ENCODE measurements at regions not wholly inside any gene's neighbourhood (a gene's known extent, or its start where the extent isn't known, plus 50 kb on each side); places are given as distances from the start of the nearest gene placed in this dataset.

DNA sequence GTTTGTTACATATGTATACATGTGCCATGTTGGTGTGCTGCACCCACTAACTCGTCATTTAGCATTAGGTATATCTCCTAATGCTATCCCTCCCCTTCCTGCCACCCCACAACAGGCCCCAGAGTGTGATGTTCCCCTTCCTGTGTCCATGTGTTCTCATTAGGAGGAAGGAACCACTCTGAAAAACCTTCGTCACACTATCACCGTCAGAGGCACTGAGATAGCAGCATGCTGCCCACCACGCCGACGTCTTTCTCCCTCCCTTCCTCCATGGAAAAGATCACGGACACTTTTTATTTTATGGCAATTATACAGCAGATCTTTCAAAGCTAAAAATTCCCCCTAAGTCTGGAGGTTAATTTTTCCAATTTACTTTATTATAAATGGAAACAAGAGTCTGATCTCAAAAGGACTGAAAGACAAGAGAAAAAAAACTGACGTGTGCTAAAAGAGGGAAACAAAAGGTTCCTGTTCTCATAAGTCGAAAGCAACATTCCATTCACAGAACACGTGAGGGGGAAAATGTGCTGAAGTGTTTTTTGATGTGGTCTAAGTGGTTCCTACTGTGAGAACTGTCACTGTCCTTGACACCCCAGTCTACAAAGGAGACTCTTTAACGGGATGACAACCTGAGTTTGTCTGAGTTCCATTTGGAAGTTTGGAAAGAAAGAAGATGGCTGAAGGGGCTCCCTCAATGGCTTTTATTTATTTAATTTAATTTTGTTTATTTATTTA lies 339.7 kb upstream of the IRX2 start:
- Histone ChIP-seq H3K4ac (replicated peaks; ENCODE audit: insufficient read length, low read depth, low read length) (no peak overlapping the region), H2AK5ac (ENCODE audit: low read depth, low read length) (no peak overlapping the region), H4K91ac (replicated peaks; ENCODE audit: insufficient read length, low read length) (no peak overlapping the region), H3K4me2 (ENCODE audit: insufficient read depth in 1 of 2, low read depth in 2 of 2, low read length in 2 of 2) (no peak overlapping the region), H2BK120ac (replicated peaks; ENCODE audit: low read depth, low read length) (no peak overlapping the region), H4K8ac (ENCODE audit: extremely low read depth, insufficient read depth, low read length) (no peak overlapping the region), H2BK15ac (ENCODE audit: low read length) (peak overlapping the region; percentile 36; the same call in 1 of the 2 replicates), H2AFZ (ENCODE audit: low read length) (no peak overlapping the region), H3K79me1 (ENCODE audit: low read depth, low read length) (no peaks in the 10 kb centered on the region), H3K56ac (replicated peaks; ENCODE audit: insufficient read length, low read depth, low read length) (no peak overlapping the region), H3K36me3 (ENCODE audit: control insufficient read depth in 2 of 4, insufficient read depth in 4 of 4, low read length in 3 of 4) (no peaks in the 10 kb centered on the region), H3K9me3 (ENCODE audit: insufficient read depth in 2 of 2, low read depth in 1 of 2, low read length in 1 of 2) (no peaks in the 10 kb centered on the region), H3K14ac (ENCODE audit: insufficient read length) (no peak overlapping the region), H3K79me2 (ENCODE audit: control insufficient read depth in 1 of 2, insufficient read depth in 2 of 2, low read length in 2 of 2) (no peaks in the 10 kb centered on the region), H3K18ac (ENCODE audit: extremely low read depth, low read length) (no peak overlapping the region; the same call in 1 of the 2 replicates), H3K23me2 (ENCODE audit: low read depth, low read length) (no peaks in the 10 kb centered on the region), H3K4me1 (replicated peaks in 1 of 4; ENCODE audit: control insufficient read depth in 3 of 4, insufficient read depth in 4 of 4, low read length in 3 of 4) (no peaks in the 10 kb centered on the region; a peak in 1 of 7 replicates), H3K4me3 (ENCODE audit: extremely low read depth in 1 of 4, insufficient read depth in 2 of 4, low read depth in 3 of 4, low read length in 4 of 4) (no peak overlapping the region), H4K20me1 (replicated peaks in 1 of 2; ENCODE audit: control insufficient read depth in 1 of 2, insufficient read depth in 2 of 2, low read length in 2 of 2) (no peaks in the 10 kb centered on the region), H2BK5ac (ENCODE audit: low read depth, low read length) (no peak overlapping the region), H3K27ac (ENCODE audit: low read depth, low read length) (no peak overlapping the region), H3K23ac (ENCODE audit: insufficient read length) (no peak overlapping the region), H3K9ac (replicated peaks in 1 of 4; ENCODE audit: extremely low read depth in 1 of 4, low read depth in 3 of 4, low read length in 3 of 4) (no peak overlapping the region), H2BK20ac (ENCODE audit: low read length) (no peak overlapping the region), H2BK12ac (ENCODE audit: low read depth, low read length) (no peak overlapping the region), H4K5ac (ENCODE audit: insufficient read length, low read depth, low read length) (no peak overlapping the region), H3K27me3 (replicated peaks in 1 of 4; ENCODE audit: control insufficient read depth in 3 of 4, extremely low read depth in 1 of 4, insufficient read depth in 3 of 4, low read length in 3 of 4) (peaks cover 0 to 8% (median 0%) of the 10 kb centered on the region in 4 experiments; a peak in 2 of 7 replicates)
- ChIA-PET CTCF (ENCODE audit: partially characterized antibody) (interaction anchor here (0.6 to 1.1 kb wide), 3 partner anchors 13 to 219 kb away, joined by 3 to 4 read pairs (median 4); no protein-coding TSS in a partner anchor), POLR2A (ENCODE audit: partially characterized antibody) (interaction anchor here (0.7 kb wide), 1 partner anchor 12 kb away, joined by 3 read pairs; no protein-coding TSS in a partner anchor)
- 85% methylated on average over 9 of the region's 11 CpGs; no CpG with 5 or more reads in 1 of the 2 experiments for WGBS, 2 experiments (ENCODE audit: extremely low coverage in 1 of 2, insufficient coverage in 1 of 2, insufficient read length in 1 of 2, insufficient replicate concordance in 2 of 2, low coverage in 1 of 2, low lambda C conversion rate in 2 of 2, missing lambda C conversion rate in 1 of 2)
- no peak for FAIRE-seq
- DNase-seq (ENCODE audit: low read depth in 1 of 2, low spot score in 2 of 2) = no peak
- no peak for TF ChIP-seq GABPA (IDR thresholded peaks at IDR 0.05; ENCODE audit: borderline replicate concordance, insufficient read depth, low read length)
- no peak for TF ChIP-seq KDM1A (IDR thresholded peaks at IDR 0.05; ENCODE audit: borderline replicate concordance, low read length)
- no peak for TF ChIP-seq KDM5A (IDR thresholded peaks at IDR 0.05; ENCODE audit: low read length)
- no peak for TF ChIP-seq SUZ12 (IDR thresholded peaks at IDR 0.05; ENCODE audit: low read length)
- no peak for TF ChIP-seq CEBPB (IDR thresholded peaks at IDR 0.05; ENCODE audit: low read depth, low read length)
